ENCODE measurements at regions not wholly inside any gene's neighbourhood (a gene's known extent, or its start where the extent isn't known, plus 50 kb on each side); places are given as distances from the start of the nearest gene placed in this dataset.

GRCh38 chr16:85440744-85441143 lies 172.4 kb upstream of the GSE1 start:
- intact Hi-C loops (cut with DNase I; ENCODE audit: low total_unique reads), result no loop called here
- TF ChIP-seq CTCF (IDR thresholded peaks at IDR 0.05) (no peak), POLR2A (IDR thresholded peaks at IDR 0.05) (no peak)
- no peak overlapping the region for H3K4me3 ChIP-seq (ENCODE audit: low read depth, poor library complexity, severe bottlenecking)
- DNase-seq (ENCODE audit: low spot score in 2 of 2), result no peak
- WGBS, 2 donors, result 92 to 93% methylated on average over 13 to 16 of the region's 16 CpGs

- no peak for TF ChIP-seq CTCF (IDR thresholded peaks at IDR 0.05)
- TF ChIP-seq POLR2A (IDR thresholded peaks at IDR 0.05), result no peak
- intact Hi-C loops (cut with DNase I; ENCODE audit: low total_unique reads), result no loop called here
- DNase-seq (ENCODE audit: low spot score in 2 of 2), result no peak
- WGBS, 2 donors, result 94% methylated on average over 15 of the region's 15 CpGs
- H3K4me3 ChIP-seq (ENCODE audit: low read depth, poor library complexity, severe bottlenecking), result no peak overlapping the region
Observed at GRCh38 chr16:85441189-85441889, 171.8 kb upstream of the GSE1 start.

GRCh38 chr16:85441890-85442670 lies 171.0 kb upstream of the GSE1 start:
- H3K4me3 ChIP-seq (ENCODE audit: low read depth, poor library complexity, severe bottlenecking), result no peak overlapping the region
- TF ChIP-seq POLR2A (IDR thresholded peaks at IDR 0.05) (no peak), CTCF (IDR thresholded peaks at IDR 0.05) (no peak)
- WGBS, 2 donors, result 91 to 94% methylated on average over 12 of the region's 12 CpGs
- DNase-seq (ENCODE audit: low spot score in 2 of 2), result no peak
- intact Hi-C loops (cut with DNase I; ENCODE audit: low total_unique reads), result no loop called here

GRCh38 chr16:85443116-85443515 lies 170.0 kb upstream of the GSE1 start:
- TF ChIP-seq POLR2A (IDR thresholded peaks at IDR 0.05), result no peak
- TF ChIP-seq CTCF (IDR thresholded peaks at IDR 0.05), result no peak
- H3K4me3 ChIP-seq (ENCODE audit: low read depth, poor library complexity, severe bottlenecking), result no peak overlapping the region
- no peak for DNase-seq (ENCODE audit: low spot score in 2 of 2)
- intact Hi-C loops (cut with DNase I; ENCODE audit: low total_unique reads), result no loop called here
- WGBS, 2 donors, result 89 to 91% methylated on average over 11 of the region's 11 CpGs

- no peak for DNase-seq (ENCODE audit: low spot score in 2 of 2)
- intact Hi-C loops (cut with DNase I; ENCODE audit: low total_unique reads), result no loop called here
- TF ChIP-seq CTCF (IDR thresholded peaks at IDR 0.05) (no peak), POLR2A (IDR thresholded peaks at IDR 0.05) (no peak)
- WGBS, 2 donors, result 93 to 95% methylated on average over 11 to 15 of the region's 15 CpGs
- no peak overlapping the region for H3K4me3 ChIP-seq (ENCODE audit: low read depth, poor library complexity, severe bottlenecking)
Observed at GRCh38 chr16:85443531-85443930, 169.6 kb upstream of the GSE1 start.

Measured in lower leg skin (tissue), 4 donors.